ENCODE measurements at regions not wholly inside any gene's neighbourhood (a gene's known extent, or its start where the extent isn't known, plus 50 kb on each side); places are given as distances from the start of the nearest gene placed in this dataset.

DNA sequence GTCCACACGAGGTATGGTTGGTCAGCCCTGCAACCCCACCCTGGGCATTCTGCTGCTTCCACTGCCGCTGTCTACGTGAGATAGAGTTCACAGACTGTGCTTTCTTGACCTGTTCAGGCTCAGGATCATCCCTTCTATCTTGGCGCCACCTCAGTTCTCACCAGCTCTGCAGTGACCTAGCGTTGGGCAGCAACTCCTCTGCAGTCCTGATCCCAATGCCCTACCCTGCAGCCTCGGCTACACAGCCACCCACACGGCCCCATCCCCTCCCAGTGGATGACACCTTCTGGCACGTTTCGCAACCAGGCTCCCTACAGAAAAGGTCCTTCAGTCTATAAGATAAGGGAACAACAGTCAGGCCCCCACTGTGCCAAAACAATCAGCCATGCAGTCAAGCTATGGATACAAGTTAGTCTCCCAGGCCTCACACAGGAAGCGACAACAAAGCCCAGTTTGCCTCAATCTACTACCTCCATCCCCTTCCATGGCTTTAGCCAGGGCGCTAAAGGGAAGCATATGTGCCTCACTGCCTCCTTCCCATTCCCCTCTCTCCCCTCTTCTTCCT is 317.9 kb upstream of the PKDCC start:
- DNase-seq (ENCODE audit: insufficient read length, low spot score) (no peak), FAIRE-seq (no peak)

DNA sequence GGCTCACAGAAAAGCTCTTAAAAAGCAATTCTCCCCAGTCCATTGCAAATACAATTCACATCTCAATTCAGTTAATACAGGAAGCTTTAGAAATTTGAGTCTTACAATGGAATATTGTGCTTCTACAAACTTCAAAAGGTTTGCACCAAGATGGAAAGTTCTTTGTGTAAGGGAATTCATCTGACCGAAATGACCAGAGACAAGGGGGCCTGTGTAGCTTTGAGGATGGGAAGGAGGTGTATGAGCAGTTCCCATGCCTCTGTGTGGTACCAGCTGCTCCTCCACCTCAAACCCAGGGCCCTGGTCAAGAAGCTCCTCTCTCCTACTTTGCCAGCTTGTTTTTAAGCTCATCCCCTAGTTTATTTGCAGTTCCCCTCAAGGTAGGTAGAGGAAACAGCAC is 312.8 kb upstream of the PKDCC start:
- no peak for FAIRE-seq
- DNase-seq (ENCODE audit: insufficient read length, low spot score): no peak

DNA sequence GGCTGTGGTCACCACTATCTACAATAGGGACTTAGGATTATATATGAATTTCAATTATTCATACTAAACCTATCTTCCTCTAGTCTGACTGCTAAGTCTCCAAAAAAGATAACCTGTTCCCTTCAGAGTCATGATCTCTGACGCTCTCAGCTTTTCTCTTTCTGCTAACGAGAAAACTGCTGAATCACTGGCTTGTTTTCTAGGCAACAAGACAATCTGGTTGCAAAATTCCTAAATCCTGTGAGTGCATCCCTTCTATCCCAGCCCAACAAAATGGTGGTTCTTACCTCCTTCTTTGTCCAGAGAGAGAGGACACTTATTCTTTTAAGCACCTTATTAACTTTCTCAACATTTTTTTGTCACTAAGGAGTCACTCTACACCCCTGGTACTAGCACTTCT is 312.3 kb upstream of the PKDCC start:
- FAIRE-seq: no peak
- no peak for DNase-seq (ENCODE audit: insufficient read length, low spot score)

DNA sequence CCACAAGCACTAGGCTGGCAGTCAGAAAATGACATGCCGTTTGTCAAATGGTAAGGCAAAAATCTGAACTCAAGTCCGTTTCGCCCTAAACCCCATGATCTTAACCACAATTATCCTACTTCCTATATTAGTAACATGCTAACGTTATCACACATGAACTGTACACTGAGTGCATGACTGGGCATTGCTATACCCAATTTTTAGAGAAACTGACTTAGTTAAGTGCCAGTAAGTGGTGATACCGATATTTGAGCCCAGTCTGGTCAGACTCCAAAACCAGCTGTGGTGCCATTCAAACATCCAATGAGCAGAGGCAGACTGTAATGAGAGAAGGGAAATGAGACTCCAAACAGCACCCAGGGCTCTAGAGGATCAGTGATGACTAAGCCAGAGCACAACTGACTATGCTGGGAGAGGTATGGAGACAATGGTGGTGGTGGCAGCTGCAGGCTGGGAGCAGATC is 311.7 kb upstream of the PKDCC start:
- no peak for FAIRE-seq
- DNase-seq (ENCODE audit: insufficient read length, low spot score): no peak

GRCh38 chr2:41736586-41736985 is 311.2 kb upstream of the PKDCC start:
- DNase-seq (ENCODE audit: insufficient read length, low spot score): no peak

GRCh38 chr2:41737888-41738287 is 309.9 kb upstream of the PKDCC start:
- no peak for DNase-seq (ENCODE audit: insufficient read length, low spot score)
- no peak for FAIRE-seq

More at GRCh38 chr2:41736586-41736985, 311.2 kb upstream of the PKDCC start:
- FAIRE-seq: no peak

GRCh38 chr2:41741951-41742595 is 305.7 kb upstream of the PKDCC start:
- DNase-seq (ENCODE audit: insufficient read length, low spot score): no peak

GRCh38 chr2:41743324-41743723 is 304.5 kb upstream of the PKDCC start:
- FAIRE-seq: no peak
- no peak for DNase-seq (ENCODE audit: insufficient read length, low spot score)

More at GRCh38 chr2:41741951-41742595, 305.7 kb upstream of the PKDCC start:
- peak; percentile 37 for FAIRE-seq

GRCh38 chr2:41750829-41751228 is 297.0 kb upstream of the PKDCC start:
- FAIRE-seq: no peak
- no peak for DNase-seq (ENCODE audit: insufficient read length, low spot score)

DNA sequence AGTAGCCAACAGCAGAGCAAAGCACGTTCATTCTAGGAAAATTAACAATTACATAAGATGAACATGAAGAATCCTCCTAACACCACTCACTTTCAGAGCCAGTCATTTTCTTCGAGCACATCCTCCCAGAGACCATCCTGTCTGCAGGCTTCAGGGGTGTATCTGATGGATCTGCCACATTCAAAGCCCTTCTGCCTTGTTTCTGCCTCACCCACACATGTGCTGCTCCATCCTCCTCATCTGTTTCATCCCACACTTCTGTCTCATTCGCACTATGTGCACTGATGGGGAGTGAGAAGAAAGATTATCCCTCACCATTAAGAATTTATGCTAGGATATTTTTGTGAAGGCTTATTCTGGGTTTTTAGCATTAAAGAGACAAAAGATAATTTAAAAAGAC is 287.9 kb upstream of the PKDCC start:
- no peak for DNase-seq (ENCODE audit: insufficient read length, low spot score)
- no peak for FAIRE-seq

- no peak for FAIRE-seq
- no peak for DNase-seq (ENCODE audit: insufficient read length, low spot score)
These were observed 284.7 kb upstream of the PKDCC start for GRCh38 chr2:41763141-41763540.

DNA sequence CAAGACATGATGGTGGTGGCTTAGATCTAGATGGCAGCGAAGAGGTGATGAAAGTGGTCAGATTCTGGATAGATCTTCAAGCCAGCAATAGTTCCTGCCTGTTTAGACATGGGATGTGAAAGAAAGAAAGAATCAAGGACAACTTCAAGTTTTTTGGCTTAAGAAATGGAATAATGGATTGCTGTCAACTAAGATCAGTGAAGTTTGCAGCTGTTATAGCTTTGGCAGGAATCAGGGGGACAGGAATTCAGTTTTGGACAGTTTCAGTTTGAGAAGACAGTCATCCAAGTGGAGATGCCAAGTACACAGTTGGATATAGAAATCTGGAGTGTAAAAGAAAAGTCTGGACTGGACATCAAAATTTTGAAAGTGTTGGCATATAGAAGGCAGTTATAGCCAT is 283.7 kb upstream of the PKDCC start:
- DNase-seq (ENCODE audit: insufficient read length, low spot score) (no peak), FAIRE-seq (no peak)

DNA sequence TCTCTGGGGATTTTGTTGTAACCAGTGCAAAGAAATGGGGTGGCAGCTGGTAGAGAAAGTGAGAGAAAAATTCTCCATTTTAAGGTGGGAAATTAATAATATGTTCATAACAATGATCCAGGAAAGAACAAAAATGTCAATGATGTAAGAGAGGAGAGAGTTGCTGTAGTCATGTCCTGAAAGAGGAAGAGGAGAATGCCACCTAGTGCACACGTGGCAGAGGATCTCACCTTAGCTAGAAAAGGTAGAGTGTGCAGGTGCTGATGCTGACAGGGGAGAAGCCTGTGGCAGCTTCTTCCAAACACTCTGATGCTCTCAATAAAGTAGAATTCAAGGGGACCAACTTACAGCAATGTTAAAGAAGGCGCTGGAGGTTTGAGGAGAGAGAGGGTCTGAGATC is 282.9 kb upstream of the PKDCC start:
- DNase-seq (ENCODE audit: insufficient read length, low spot score) (no peak), FAIRE-seq (no peak)

DNA sequence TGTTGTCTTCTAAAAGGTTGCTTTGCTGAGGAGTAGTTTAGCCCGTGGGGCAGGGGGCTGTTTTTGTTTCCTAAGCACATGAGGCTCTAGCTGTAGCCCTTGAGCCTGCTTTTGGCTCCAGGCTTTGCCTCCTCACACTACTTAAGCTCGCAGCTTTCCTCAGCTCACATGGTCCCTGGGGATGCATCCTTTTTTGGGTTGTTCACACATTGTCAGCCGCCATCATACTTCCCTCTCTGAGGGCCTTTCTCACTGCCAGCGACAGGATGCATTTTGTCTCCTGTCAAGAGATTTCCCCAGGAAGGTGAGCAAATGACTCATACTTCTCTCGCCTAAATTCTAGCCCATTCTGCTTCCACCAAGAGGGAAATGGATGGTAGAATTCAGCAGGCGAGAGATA is 279.5 kb upstream of the PKDCC start:
- DNase-seq (ENCODE audit: insufficient read length, low spot score) (no peak), FAIRE-seq (no peak)

DNA sequence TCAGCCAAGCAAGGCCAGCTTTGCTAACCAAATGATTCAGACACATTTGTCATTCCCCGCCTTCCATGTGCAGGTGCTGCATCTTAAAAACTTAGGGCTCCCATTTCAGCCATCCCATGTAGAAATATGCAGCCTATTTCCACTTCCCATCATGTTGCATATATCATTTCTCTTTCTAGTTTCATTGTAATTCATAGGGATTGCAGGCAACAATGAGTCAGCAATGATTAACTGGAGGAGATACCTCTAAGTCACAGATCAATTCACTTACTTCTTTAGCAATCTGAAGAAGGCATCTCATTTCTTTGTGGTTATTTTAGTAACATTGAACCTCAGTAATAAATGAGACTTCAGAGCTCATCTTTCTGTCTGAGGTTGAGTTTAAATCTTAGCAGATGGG is 276.1 kb upstream of the PKDCC start:
- DNase-seq (ENCODE audit: insufficient read length, low spot score) (no peak), FAIRE-seq (no peak)

- no peak for FAIRE-seq
- no peak for DNase-seq (ENCODE audit: insufficient read length, low spot score)
These were observed 275.1 kb upstream of the PKDCC start for GRCh38 chr2:41772697-41773096.

- FAIRE-seq (no peak), DNase-seq (ENCODE audit: insufficient read length, low spot score) (no peak)
These were observed 273.7 kb upstream of the PKDCC start for GRCh38 chr2:41774011-41774605.

GRCh38 chr2:41775366-41776025 is 272.3 kb upstream of the PKDCC start:
- no peak for FAIRE-seq
- no peak for DNase-seq (ENCODE audit: insufficient read length, low spot score)

DNA sequence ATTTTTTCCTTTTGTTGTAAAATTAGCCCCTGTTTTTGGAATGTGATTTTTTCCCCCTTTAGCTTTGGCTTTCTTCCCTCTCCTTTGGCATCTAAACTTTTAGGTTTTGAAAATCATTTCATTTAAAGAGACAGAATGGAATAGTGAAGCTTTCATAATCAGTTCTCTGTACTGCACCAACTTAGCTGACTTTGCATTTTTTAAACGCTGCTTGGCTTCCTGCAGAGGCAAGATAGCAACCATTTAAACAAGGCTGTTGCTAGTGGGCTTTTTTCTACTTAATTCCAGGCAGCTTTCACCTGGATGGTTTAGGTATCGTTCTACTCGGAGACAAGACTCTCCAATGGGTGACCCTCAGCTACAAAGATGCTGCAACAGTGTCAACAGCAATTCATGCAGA is 267.9 kb upstream of the PKDCC start:
- FAIRE-seq (no peak), DNase-seq (ENCODE audit: insufficient read length, low spot score) (no peak)

GRCh38 chr2:41782306-41783158 is 265.3 kb upstream of the PKDCC start:
- FAIRE-seq (peak; percentile 4), DNase-seq (ENCODE audit: insufficient read length, low spot score) (peak; percentile 22)

DNA sequence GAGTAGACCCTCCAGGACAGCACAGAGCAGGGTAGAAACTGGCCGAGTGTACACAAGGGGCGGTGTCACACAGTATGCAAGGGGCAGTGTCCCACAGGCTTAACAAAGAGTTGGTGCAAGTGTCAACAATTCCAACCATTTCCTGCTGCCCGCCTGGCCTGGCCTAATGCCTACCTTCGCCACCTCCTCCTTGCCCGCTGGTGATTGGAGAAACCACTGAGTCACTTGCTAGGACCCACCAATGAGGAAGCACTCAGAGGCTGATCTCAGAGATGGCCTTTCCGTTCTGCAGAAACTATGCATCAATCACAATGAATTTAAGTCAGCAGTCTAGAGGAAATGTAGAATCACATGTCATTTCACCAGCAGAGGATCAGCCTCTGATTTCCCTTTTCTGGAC is 263.3 kb upstream of the PKDCC start:
- DNase-seq (ENCODE audit: insufficient read length, low spot score) (no peak), FAIRE-seq (no peak)

Measured in GM19239 (cell line).